Endothelial cell of umbilical vein (primary cell): ENCODE measurements at regions not wholly inside any gene's neighbourhood (a gene's known extent, or its start where the extent isn't known, plus 50 kb on each side); places are given as distances from the start of the nearest gene placed in this dataset.

ENCODE experiments used
- BruUV-seq: library from RNA; stranded (reverse); fragments of 400-500 nt; replicated peaks from 2 replicates; lab custom pipeline; 2021; lab: Mats Ljungman, UMichigan
- CTCF ChIA-PET: fragments of 300-600, 350-600 bp; sonication (Branson Sonifier 250); formaldehyde crosslinking; loops from one replicate; lab custom pipeline; 2021; ENCODE audit warnings: antibody characterized with exemption, inconsistent platforms; lab: Charles Lee
- POLR2A ChIA-PET: fragments of 300-600, 350-600 bp; sonication (Branson Sonifier 250); formaldehyde crosslinking; loops from one replicate; lab custom pipeline; 2021; ENCODE audit warnings: antibody characterized with exemption, inconsistent platforms; lab: Charles Lee
- DNase-seq: peaks from one replicate; pipeline ENCODE4 v3.0.0-alpha.2; 2011; ENCODE audit warnings: low read depth, low spot score
- FAIRE-seq: peaks from 2 replicates; lab custom pipeline; 2011; peaks lifted over from hg19 to GRCh38; lab: Jason Lieb, UNC
- H2AFZ ChIP-seq: 2 replicates; pipeline ENCODE4 v1.6.0; 2012; ENCODE audit warnings: low read depth, low read length, control low read depth, inconsistent platforms
- H3K27ac ChIP-seq: 2 replicates; pipeline ENCODE4 v1.5.1; 2011; ENCODE audit warnings: low read depth, mild to moderate bottlenecking, control low read depth, low read length, moderate library complexity; ENCODE audit not compliant: insufficient read depth
- H3K27me3 ChIP-seq, 2 experiments: 2 replicates each; pipeline versions ENCODE4 v1.6.0 to v1.6.1; 2011; ENCODE audit warnings: low read length in 2 of 2, mixed read lengths in 1 of 2; ENCODE audit not compliant: control insufficient read depth in 2 of 2, insufficient read depth in 2 of 2
- H3K36me3 ChIP-seq, 2 experiments: 2 replicates in 1 of 2; 3 replicates in 1 of 2; pipeline ENCODE4 v1.5.1; 2011; ENCODE audit warnings: low read length in 2 of 2, mild to moderate bottlenecking in 1 of 2, moderate library complexity in 1 of 2; ENCODE audit not compliant: control insufficient read depth in 2 of 2, insufficient read depth in 2 of 2; ENCODE audit errors: extremely low read depth in 1 of 2
- H3K4me1 ChIP-seq: 3 replicates; pipeline ENCODE4 v1.5.1; 2011; ENCODE audit warnings: mild to moderate bottlenecking, low read length; ENCODE audit not compliant: control insufficient read depth, insufficient read depth; ENCODE audit errors: extremely low read depth
- H3K4me2 ChIP-seq: 2 replicates; pipeline ENCODE4 v1.6.1; 2011; ENCODE audit warnings: low read length, control low read depth, mixed read lengths; ENCODE audit not compliant: insufficient read depth
- H3K4me3 ChIP-seq, 3 experiments: fragments of 200-600 bp in 1 of 3; sonication (generic), shearing (Covaris generic) in 1 of 3; replicated peaks in 1 of 3; 2 replicates each; pipeline ENCODE4 v1.5.1; 2011 to 2016; ENCODE audit warnings: control low read depth in 3 of 3, low read length in 3 of 3, mild to moderate bottlenecking in 2 of 3, inconsistent platforms in 1 of 3, low read depth in 1 of 3, moderate library complexity in 1 of 3; ENCODE audit not compliant: insufficient read depth in 1 of 3
- H3K79me2 ChIP-seq: 2 replicates; pipeline ENCODE4 v1.6.0; 2012; ENCODE audit warnings: low read length, inconsistent platforms; ENCODE audit not compliant: control insufficient read depth, insufficient read depth
- H3K9ac ChIP-seq: replicated peaks from 2 replicates; pipeline ENCODE3; 2011; ENCODE audit warnings: low read length, control low read depth; ENCODE audit not compliant: insufficient read depth; ENCODE audit errors: extremely low read depth
- H3K9me1 ChIP-seq: replicated peaks from 3 replicates; pipeline ENCODE4 v1.6.0; 2011; ENCODE audit warnings: mild to moderate bottlenecking, low read length; ENCODE audit not compliant: control insufficient read depth, insufficient read depth; ENCODE audit errors: extremely low read depth
- H3K9me3 ChIP-seq: replicated peaks from 2 replicates; pipeline ENCODE4 v1.5.1; 2012; ENCODE audit warnings: low read length, inconsistent platforms; ENCODE audit not compliant: control insufficient read depth, insufficient read depth
- H4K20me1 ChIP-seq: replicated peaks from 2 replicates; pipeline ENCODE3; 2011; ENCODE audit warnings: mild to moderate bottlenecking, low read length; ENCODE audit not compliant: control insufficient read depth, insufficient read depth; ENCODE audit errors: extremely low read depth
- CTCF ChIP-seq, 2 donors: IDR thresholded peaks; 1 replicate in 1 of 2; 2 replicates in 1 of 2; pipeline ENCODE4 v1.5.1; 2011; ENCODE audit warnings: low read length in 2 of 2, mild to moderate bottlenecking in 2 of 2, moderate library complexity in 2 of 2, control low read depth in 1 of 2, inconsistent platforms in 1 of 2, low read depth in 1 of 2; ENCODE audit not compliant: insufficient read depth in 1 of 2; ENCODE audit errors: extremely low read depth in 1 of 2
- EZH2 ChIP-seq: IDR thresholded peaks from 2 replicates; pipeline ENCODE4 v1.6.1; 2012; ENCODE audit warnings: borderline replicate concordance, low read depth, mild to moderate bottlenecking, moderate library complexity, low read length, inconsistent platforms; ENCODE audit not compliant: severe bottlenecking
- FOS ChIP-seq: IDR thresholded peaks from 2 replicates; pipeline ENCODE4 v1.6.1; 2011; ENCODE audit warnings: mild to moderate bottlenecking, low read length, moderate library complexity, borderline replicate concordance; ENCODE audit not compliant: insufficient read depth
- GATA2 ChIP-seq: IDR thresholded peaks from 2 replicates; pipeline ENCODE4 v1.7.0; 2011; ENCODE audit warnings: low read depth, mild to moderate bottlenecking, moderate library complexity, mixed read lengths, low read length; ENCODE audit not compliant: insufficient read length, insufficient read depth
- JUN ChIP-seq: IDR thresholded peaks from 2 replicates; pipeline ENCODE4 v1.6.1; 2011; ENCODE audit warnings: borderline replicate concordance, low read depth; ENCODE audit not compliant: insufficient read length, insufficient read depth
- MAX ChIP-seq: IDR thresholded peaks from 2 replicates; pipeline ENCODE4 v1.6.1; 2011; ENCODE audit not compliant: insufficient read depth, insufficient read length
- MYC ChIP-seq: IDR thresholded peaks from one replicate; pipeline ENCODE4 v1.6.1; 2011; ENCODE audit warnings: mild to moderate bottlenecking, low read depth, low read length
- POLR2A ChIP-seq: IDR thresholded peaks from 2 replicates; pipeline ENCODE4 v1.6.1; 2012; ENCODE audit warnings: low read depth, mild to moderate bottlenecking, control low read depth, low read length
- POLR2AphosphoS5 ChIP-seq: IDR thresholded peaks from 2 replicates; pipeline ENCODE4 v1.6.1; 2012; ENCODE audit warnings: low read depth, mild to moderate bottlenecking, control low read depth, low read length, moderate library complexity; ENCODE audit not compliant: insufficient read depth
- dilution Hi-C: fragments of 300-500 bp; cut with MboI; formaldehyde crosslinking; loops from one replicate; pipeline ENCODE4 v1.15.0; 2019; ENCODE audit warnings: low sequenced_read_pairs; ENCODE audit not compliant: extremely low pct_ligation_motif_present
- intact Hi-C: fragments of 100-400 bp; cut with micrococcal nuclease; formaldehyde crosslinking; loops from one replicate; pipeline ENCODE4 v1.10.0; 2022

- FAIRE-seq (no peak), DNase-seq (no peak)
- BruUV-seq: no TSS peak
- no peak overlapping the region for H2AFZ ChIP-seq
- no peak overlapping the region for H3K4me3 ChIP-seq
- no peaks in the 10 kb centered on the region for H3K9me3 ChIP-seq
- no peak overlapping the region for H3K9ac ChIP-seq
- H3K27me3 ChIP-seq: no peaks in the 10 kb centered on the region
- intact Hi-C loops (no loop called here), dilution Hi-C loops (no loop called here)
- ChIA-PET CTCF (no interaction called here), POLR2A (no interaction called here)
- H3K79me2 ChIP-seq: no peaks in the 10 kb centered on the region
- H3K27ac ChIP-seq: no peak overlapping the region
- H3K4me1 ChIP-seq: no peaks in the 10 kb centered on the region
- no peaks in the 10 kb centered on the region for H3K36me3 ChIP-seq
- no peak overlapping the region for H3K4me2 ChIP-seq
- H4K20me1 ChIP-seq: no peaks in the 10 kb centered on the region
- TF ChIP-seq CTCF (IDR thresholded peaks at IDR 0.05; ENCODE audit: extremely low read depth in 1 of 2, insufficient read depth in 1 of 2, low read depth in 1 of 2, low read length in 2 of 2) (no peak), MAX (no peak), GATA2 (no peak), POLR2AphosphoS5 (no peak), POLR2A (no peak), MYC (no peak), EZH2 (no peak), JUN (no peak), FOS (no peak)
- H3K9me1 ChIP-seq: no peaks in the 10 kb centered on the region
Observed at GRCh38 chr5:175223291-175223690, 220.7 kb downstream of the DRD1 start.
